ENCODE measurements at regions not wholly inside any gene's neighbourhood (a gene's known extent, or its start where the extent isn't known, plus 50 kb on each side); places are given as distances from the start of the nearest gene placed in this dataset.

GRCh38 chr2:8452296-8452695, 229.6 kb upstream of the ID2 start:
- H3K27ac ChIP-seq = no peak overlapping the region
- H3K9ac ChIP-seq = no peak overlapping the region
- H3K4me3 ChIP-seq (IDR thresholded peaks at IDR 0.05; ENCODE audit: insufficient read depth, low read depth, low read length) = no peak overlapping the region
- no peak for TF ChIP-seq CTCF (conservative IDR thresholded peaks at IDR 0.05; ENCODE audit: low read depth, low read length)
- H4K20me1 ChIP-seq (ENCODE audit: insufficient read depth) = no peaks in the 10 kb centered on the region
- no peaks in the 10 kb centered on the region for H3K36me3 ChIP-seq (ENCODE audit: insufficient read depth)
- H3K4me2 ChIP-seq = no peak overlapping the region
- H3K79me2 ChIP-seq (ENCODE audit: insufficient read depth, low read depth) = no peaks in the 10 kb centered on the region
- no peaks in the 10 kb centered on the region for H3K27me3 ChIP-seq (ENCODE audit: insufficient read depth, low read depth)
- H3K4me1 ChIP-seq (ENCODE audit: low read depth, poor library complexity, severe bottlenecking) = peaks cover 18% of the 10 kb centered on the region
- H2AFZ ChIP-seq (ENCODE audit: low read depth) = no peak overlapping the region

DNA sequence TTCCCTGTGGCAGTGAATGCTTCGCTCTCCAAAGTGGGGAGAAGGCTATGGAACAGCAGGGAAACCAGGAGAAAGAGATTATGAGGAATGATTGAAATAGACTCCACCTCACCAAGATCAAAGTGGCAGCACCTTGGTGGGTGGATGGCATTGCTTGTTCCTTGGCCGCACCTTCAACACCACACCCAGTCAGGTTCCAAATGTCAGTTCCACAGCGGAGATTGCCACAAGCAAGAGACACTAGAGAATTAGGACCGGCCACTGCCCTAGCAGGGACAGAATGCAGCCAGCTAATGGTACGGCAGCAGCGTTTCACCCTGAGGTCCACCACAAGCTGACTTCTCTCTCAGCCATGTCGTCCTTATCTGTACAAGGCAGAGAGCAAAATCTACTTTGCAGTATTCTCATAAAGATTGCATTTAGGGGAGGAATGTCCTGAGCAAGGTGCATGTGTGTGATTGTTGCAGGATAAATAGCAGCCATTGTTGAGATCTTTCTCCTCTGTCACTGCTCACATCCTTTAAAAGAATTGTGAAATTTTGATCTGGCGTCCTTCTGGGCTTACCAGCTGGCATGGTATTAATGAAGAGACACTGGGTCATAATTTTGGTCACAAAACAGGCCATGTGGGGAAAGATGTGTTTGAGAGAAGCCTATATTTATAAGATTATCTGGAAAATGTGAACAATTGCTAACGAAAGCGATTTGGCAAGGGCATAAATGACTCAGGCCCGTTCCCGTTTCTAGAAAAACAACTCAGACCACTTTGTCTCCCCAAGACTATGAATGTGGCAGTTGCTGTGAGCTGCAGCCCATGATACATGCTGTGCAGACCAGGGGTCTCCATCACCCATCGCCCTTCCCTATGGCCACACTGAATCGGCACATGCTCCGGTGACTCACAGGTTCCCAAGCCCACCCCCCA, 228.6 kb upstream of the ID2 start:
- H3K27ac ChIP-seq = no peak overlapping the region
- H3K9ac ChIP-seq = no peak overlapping the region
- peaks cover 18% of the 10 kb centered on the region for H3K4me1 ChIP-seq (ENCODE audit: low read depth, poor library complexity, severe bottlenecking)
- no peaks in the 10 kb centered on the region for H3K27me3 ChIP-seq (ENCODE audit: insufficient read depth, low read depth)
- H3K79me2 ChIP-seq (ENCODE audit: insufficient read depth, low read depth) = no peaks in the 10 kb centered on the region
- H4K20me1 ChIP-seq (ENCODE audit: insufficient read depth) = no peaks in the 10 kb centered on the region
- no peaks in the 10 kb centered on the region for H3K36me3 ChIP-seq (ENCODE audit: insufficient read depth)
- no peak for TF ChIP-seq CTCF (conservative IDR thresholded peaks at IDR 0.05; ENCODE audit: low read depth, low read length)
- H3K4me2 ChIP-seq = no peak overlapping the region
- no peak overlapping the region for H3K4me3 ChIP-seq (IDR thresholded peaks at IDR 0.05; ENCODE audit: insufficient read depth, low read depth, low read length)
- no peak overlapping the region for H2AFZ ChIP-seq (ENCODE audit: low read depth)

DNA sequence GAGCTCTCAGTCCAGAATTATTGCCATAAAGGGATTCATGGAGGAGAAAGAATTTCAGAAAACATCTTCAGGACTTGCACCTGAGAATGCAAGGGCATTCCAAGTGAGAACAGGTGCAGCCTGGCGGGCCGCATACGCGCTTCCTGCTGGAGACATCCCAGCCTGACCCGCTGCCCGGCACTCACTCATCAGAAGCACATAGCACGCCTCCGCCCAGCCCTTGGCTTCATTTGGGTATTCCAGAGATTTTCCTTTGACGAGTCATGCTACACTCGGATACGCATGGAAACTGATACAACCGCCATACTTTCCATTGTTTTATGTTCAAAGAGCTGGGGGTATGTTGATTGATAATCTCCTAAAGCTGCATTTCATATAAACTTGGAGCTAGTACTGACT, 228.0 kb upstream of the ID2 start:
- Histone ChIP-seq H3K4me2 (no peak overlapping the region), H3K27me3 (ENCODE audit: insufficient read depth, low read depth) (no peaks in the 10 kb centered on the region)

GRCh38 chr2:8454797-8455196, 227.1 kb upstream of the ID2 start:
- no peak overlapping the region for H2AFZ ChIP-seq (ENCODE audit: low read depth)
- H3K36me3 ChIP-seq (ENCODE audit: insufficient read depth) = no peaks in the 10 kb centered on the region
- no peak overlapping the region for H3K4me2 ChIP-seq
- H4K20me1 ChIP-seq (ENCODE audit: insufficient read depth) = no peaks in the 10 kb centered on the region
- H3K9ac ChIP-seq = no peak overlapping the region
- H3K4me3 ChIP-seq (IDR thresholded peaks at IDR 0.05; ENCODE audit: insufficient read depth, low read depth, low read length) = no peak overlapping the region
- no peaks in the 10 kb centered on the region for H3K79me2 ChIP-seq (ENCODE audit: insufficient read depth, low read depth)
- peaks cover 18% of the 10 kb centered on the region for H3K4me1 ChIP-seq (ENCODE audit: low read depth, poor library complexity, severe bottlenecking)
- no peak overlapping the region for H3K27ac ChIP-seq
- no peak for TF ChIP-seq CTCF (conservative IDR thresholded peaks at IDR 0.05; ENCODE audit: low read depth, low read length)
- no peaks in the 10 kb centered on the region for H3K27me3 ChIP-seq (ENCODE audit: insufficient read depth, low read depth)

More for the DNA sequence above, 228.0 kb upstream of the ID2 start:
- no peaks in the 10 kb centered on the region for H3K79me2 ChIP-seq (ENCODE audit: insufficient read depth, low read depth)
- no peaks in the 10 kb centered on the region for H4K20me1 ChIP-seq (ENCODE audit: insufficient read depth)
- peaks cover 18% of the 10 kb centered on the region for H3K4me1 ChIP-seq (ENCODE audit: low read depth, poor library complexity, severe bottlenecking)
- no peak overlapping the region for H3K9ac ChIP-seq
- H2AFZ ChIP-seq (ENCODE audit: low read depth) = no peak overlapping the region
- no peaks in the 10 kb centered on the region for H3K36me3 ChIP-seq (ENCODE audit: insufficient read depth)
- H3K27ac ChIP-seq = no peak overlapping the region
- no peak for TF ChIP-seq CTCF (conservative IDR thresholded peaks at IDR 0.05; ENCODE audit: low read depth, low read length)
- no peak overlapping the region for H3K4me3 ChIP-seq (IDR thresholded peaks at IDR 0.05; ENCODE audit: insufficient read depth, low read depth, low read length)

Data from KMS-11 (cell line).